Left renal pelvis (tissue), 4 donors: ENCODE measurements at regions not wholly inside any gene's neighbourhood (a gene's known extent, or its start where the extent isn't known, plus 50 kb on each side); places are given as distances from the start of the nearest gene placed in this dataset.
"Not testable (repeated sequence)": the region's sequence is repeated elsewhere in the genome, so short reads cannot be mapped to it uniquely, and the experiment has no call there.

Experiments used
- DNase-seq, 4 donors: peaks; one replicate each; pipeline ENCODE4 v3.0.0-alpha.2; 2013; ENCODE audit warnings: low read depth in 4 of 4, low spot score in 3 of 4

GRCh38 chr3:197408177-197408957 lies 110.0 kb upstream of the DLG1 start:
- no peak for DNase-seq

GRCh38 chr3:197407526-197407925 lies 109.1 kb upstream of the DLG1 start:
- DNase-seq: no peak

- no peak for DNase-seq
Observed at GRCh38 chr3:197407053-197407452, 108.6 kb upstream of the DLG1 start.

- DNase-seq: no peak
Observed at GRCh38 chr3:197406266-197406665, 107.9 kb upstream of the DLG1 start.

GRCh38 chr3:197404754-197405153 lies 106.3 kb upstream of the DLG1 start:
- no peak for DNase-seq

GRCh38 chr3:197404030-197404429 lies 105.6 kb upstream of the DLG1 start:
- no peak for DNase-seq

GRCh38 chr3:197402401-197402800 lies 104.0 kb upstream of the DLG1 start:
- not testable (repeated sequence) for DNase-seq

GRCh38 chr3:197399486-197399885 lies 101.1 kb upstream of the DLG1 start:
- no peak for DNase-seq

- no peak for DNase-seq
Observed at GRCh38 chr3:197398286-197398878, 100.0 kb upstream of the DLG1 start.

GRCh38 chr3:197397838-197398237 lies 99.4 kb upstream of the DLG1 start:
- DNase-seq: no peak

GRCh38 chr3:197394464-197395321 lies 96.3 kb upstream of the DLG1 start:
- DNase-seq: no peak

- DNase-seq: not testable (repeated sequence)
Observed at GRCh38 chr3:197394126-197394463, 95.7 kb upstream of the DLG1 start.

GRCh38 chr3:197393711-197394110 lies 95.3 kb upstream of the DLG1 start:
- no peak for DNase-seq

- no peak for DNase-seq
Observed at GRCh38 chr3:197392961-197393360, 94.5 kb upstream of the DLG1 start.

GRCh38 chr3:197381371-197381770 lies 83.0 kb upstream of the DLG1 start:
- no peak for DNase-seq

GRCh38 chr3:197380786-197381185 lies 82.4 kb upstream of the DLG1 start:
- DNase-seq: no peak

GRCh38 chr3:197378985-197379718 lies 80.7 kb upstream of the DLG1 start:
- DNase-seq: no peak

GRCh38 chr3:197376735-197377555 lies 78.5 kb upstream of the DLG1 start:
- DNase-seq: no peak

GRCh38 chr3:197376020-197376419 lies 77.6 kb upstream of the DLG1 start:
- DNase-seq: no peak

GRCh38 chr3:197375001-197375441 lies 76.6 kb upstream of the DLG1 start:
- no peak for DNase-seq
